DOHH2 (cell line): ENCODE measurements at regions not wholly inside any gene's neighbourhood (a gene's known extent, or its start where the extent isn't known, plus 50 kb on each side); places are given as distances from the start of the nearest gene placed in this dataset.

ENCODE experiments used
- CTCF ChIP-seq: fragments of 200-600 bp; sonication (generic); IDR thresholded peaks from one replicate; pipeline ENCODE4 v1.5.1; 2014; ENCODE audit warnings: antibody characterized with exemption, mild to moderate bottlenecking, low read depth, low read length; ENCODE audit not compliant: poor library complexity, severe bottlenecking
- EZH2phosphoT487 ChIP-seq: fragments of 200-600 bp; sonication (generic); IDR thresholded peaks from 2 replicates; pipeline ENCODE4 v1.6.1; 2017; ENCODE audit warnings: borderline replicate concordance, mild to moderate bottlenecking, antibody characterized with exemption, low read length, moderate library complexity, mixed read lengths

DNA sequence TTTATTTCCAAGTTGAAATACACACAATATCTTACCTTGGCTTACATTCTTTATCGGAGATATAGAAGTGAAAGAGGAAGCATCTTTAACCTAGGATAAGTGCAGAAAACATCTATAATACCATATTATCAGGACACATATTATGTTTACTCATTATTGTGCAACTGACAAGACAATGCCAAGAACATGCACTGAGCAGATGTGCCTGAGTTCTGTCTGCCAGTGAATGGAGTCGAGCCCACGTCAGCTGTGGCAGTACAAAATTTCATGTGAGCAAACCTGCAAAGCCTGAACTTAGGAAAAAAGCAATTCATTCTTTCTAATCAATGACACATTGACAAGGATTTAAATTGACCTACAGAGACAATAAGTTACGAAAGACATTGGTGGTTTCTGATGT is 154.4 kb downstream of the AXIN2 start:
- no peak for TF ChIP-seq CTCF
- TF ChIP-seq EZH2phosphoT487 = no peak
